ENCODE measurements at regions not wholly inside any gene's neighbourhood (a gene's known extent, or its start where the extent isn't known, plus 50 kb on each side); places are given as distances from the start of the nearest gene placed in this dataset.

- DNase-seq (ENCODE audit: low spot score), result no peak
These were observed 207.1 kb upstream of the ZFHX3 start for GRCh38 chr16:73255031-73255430.

GRCh38 chr16:73253922-73254480, 206.1 kb upstream of the ZFHX3 start:
- no peak for DNase-seq (ENCODE audit: low spot score)

- DNase-seq (ENCODE audit: low spot score), result no peak
These were observed 204.5 kb upstream of the ZFHX3 start for GRCh38 chr16:73252446-73252845.

- no peak for DNase-seq (ENCODE audit: low spot score)
These were observed 203.7 kb upstream of the ZFHX3 start for GRCh38 chr16:73251608-73252007.

- DNase-seq (ENCODE audit: low spot score), result no peak
These were observed 200.4 kb upstream of the ZFHX3 start for GRCh38 chr16:73248316-73248715.

- DNase-seq (ENCODE audit: low spot score), result no peak
These were observed 193.0 kb upstream of the ZFHX3 start for GRCh38 chr16:73240920-73241319.

GRCh38 chr16:73237601-73238000, 189.7 kb upstream of the ZFHX3 start:
- no peak for DNase-seq (ENCODE audit: low spot score)

- no peak for DNase-seq (ENCODE audit: low spot score)
These were observed 186.6 kb upstream of the ZFHX3 start for GRCh38 chr16:73234496-73234895.

GRCh38 chr16:73233846-73234424, 186.0 kb upstream of the ZFHX3 start:
- DNase-seq (ENCODE audit: low spot score), result no peak

- no peak for DNase-seq (ENCODE audit: low spot score)
These were observed 185.4 kb upstream of the ZFHX3 start for GRCh38 chr16:73233329-73233765.

- DNase-seq (ENCODE audit: low spot score), result peak; percentile 15
These were observed 184.8 kb upstream of the ZFHX3 start for GRCh38 chr16:73232555-73233328.

GRCh38 chr16:73231944-73232554, 184.1 kb upstream of the ZFHX3 start:
- peak; percentile 5 for DNase-seq (ENCODE audit: low spot score)

- no peak for DNase-seq (ENCODE audit: low spot score)
These were observed 183.5 kb upstream of the ZFHX3 start for GRCh38 chr16:73231379-73231778.

- no peak for DNase-seq (ENCODE audit: low spot score)
These were observed 182.7 kb upstream of the ZFHX3 start for GRCh38 chr16:73230651-73231050.

- DNase-seq (ENCODE audit: low spot score), result no peak
These were observed 180.7 kb upstream of the ZFHX3 start for GRCh38 chr16:73228649-73229048.

- DNase-seq (ENCODE audit: low spot score), result no peak
These were observed 178.7 kb upstream of the ZFHX3 start for GRCh38 chr16:73226675-73227074.

GRCh38 chr16:73225983-73226382, 178.1 kb upstream of the ZFHX3 start:
- no peak for DNase-seq (ENCODE audit: low spot score)

- no peak for DNase-seq (ENCODE audit: low spot score)
These were observed 172.9 kb upstream of the ZFHX3 start for GRCh38 chr16:73220836-73221235.

- no peak for DNase-seq (ENCODE audit: low spot score)
These were observed 171.2 kb upstream of the ZFHX3 start for GRCh38 chr16:73219176-73219575.

GRCh38 chr16:73217654-73218053, 169.7 kb upstream of the ZFHX3 start:
- no peak for DNase-seq (ENCODE audit: low spot score)

GRCh38 chr16:73216932-73217331, 169.0 kb upstream of the ZFHX3 start:
- no peak for DNase-seq (ENCODE audit: low spot score)

- DNase-seq (ENCODE audit: low spot score), result no peak
These were observed 167.9 kb upstream of the ZFHX3 start for GRCh38 chr16:73215678-73216377.
